IMR-90 (cell line): ENCODE measurements at regions not wholly inside any gene's neighbourhood (a gene's known extent, or its start where the extent isn't known, plus 50 kb on each side); places are given as distances from the start of the nearest gene placed in this dataset.
"Not testable (repeated sequence)": the region's sequence is repeated elsewhere in the genome, so short reads cannot be mapped to it uniquely, and the experiment has no call there.

Experiments
- ATAC-seq: fragments of 200-7000 bp; cut with Tn5 transposase; 2 replicates; pipeline ENCODE4 v1.9.1; 2020; ENCODE audit warnings: low read depth, mild to moderate bottlenecking, moderate library complexity
- BruUV-seq: library from RNA; stranded (reverse); fragments of 400-500 nt; replicated peaks from 2 replicates; lab custom pipeline; 2021; lab: Mats Ljungman, UMichigan
- CTCF ChIA-PET: fragments of 300-600 bp; formaldehyde crosslinking; extraction: SDS; loops from one replicate; lab custom pipeline; 2021; ENCODE audit warnings: antibody characterized with exemption; lab: Yijun Ruan, JAX
- POLR2A ChIA-PET: fragments of 300-600 bp; sonication (Branson Sonifier 250); formaldehyde crosslinking; loops from one replicate; lab custom pipeline; 2022; ENCODE audit warnings: antibody characterized with exemption; ENCODE audit not compliant: unreplicated experiment; lab: Charles Lee
- DNase-seq: peaks from one replicate; pipeline ENCODE4 v3.0.0; 2013
- H2AFZ ChIP-seq: replicated peaks from 2 replicates; pipeline ENCODE3; 2013; ENCODE audit warnings: low read length, mild to moderate bottlenecking; ENCODE audit not compliant: poor library complexity
- H2AK5ac ChIP-seq: 2 replicates; pipeline ENCODE4 v1.6.1; 2013; ENCODE audit warnings: low read depth, low read length, inconsistent platforms
- H2AK9ac ChIP-seq: replicated peaks from 2 replicates; pipeline ENCODE3; 2013; ENCODE audit warnings: mild to moderate bottlenecking, low read depth, low read length, moderate library complexity; ENCODE audit not compliant: poor library complexity
- H2BK120ac ChIP-seq: 2 replicates; pipeline ENCODE4 v1.6.1; 2013; ENCODE audit warnings: low read depth, low read length, inconsistent platforms
- H2BK15ac ChIP-seq: 3 replicates; pipeline ENCODE4 v1.6.1; 2013; ENCODE audit warnings: low read depth, low read length, inconsistent platforms
- H2BK20ac ChIP-seq: 2 replicates; pipeline ENCODE4 v1.6.1; 2013; ENCODE audit warnings: low read depth, mild to moderate bottlenecking, inconsistent platforms, low read length, moderate library complexity
- H2BK5ac ChIP-seq: 2 replicates; pipeline ENCODE4 v1.6.1; 2013; ENCODE audit warnings: mild to moderate bottlenecking, low read depth, low read length, inconsistent platforms; ENCODE audit not compliant: poor library complexity, severe bottlenecking
- H3K14ac ChIP-seq: replicated peaks from 2 replicates; pipeline ENCODE4 v1.6.1; 2013; ENCODE audit warnings: low read depth, low read length, inconsistent platforms
- H3K18ac ChIP-seq: 2 replicates; pipeline ENCODE4 v1.6.1; 2013; ENCODE audit warnings: low read depth, low read length, control low read depth
- H3K23ac ChIP-seq: 2 replicates; pipeline ENCODE4 v1.6.1; 2013; ENCODE audit warnings: low read depth, low read length, inconsistent platforms
- H3K27ac ChIP-seq: 2 replicates; pipeline ENCODE4 v1.5.1; 2013; ENCODE audit warnings: mild to moderate bottlenecking, control low read depth, low read length; ENCODE audit not compliant: insufficient read depth
- H3K27me3 ChIP-seq: 2 replicates; pipeline ENCODE4 v1.6.1; 2013; ENCODE audit warnings: low read length; ENCODE audit not compliant: control insufficient read depth, insufficient read depth
- H3K36me3 ChIP-seq: 2 replicates; pipeline ENCODE4 v1.6.1; 2013; ENCODE audit warnings: low read length, mixed read lengths; ENCODE audit not compliant: control insufficient read depth, insufficient read depth
- H3K4ac ChIP-seq: 2 replicates; pipeline ENCODE4 v1.6.1; 2013; ENCODE audit warnings: low read depth, low read length, inconsistent platforms
- H3K4me1 ChIP-seq: 2 replicates; pipeline ENCODE4 v1.6.1; 2013; ENCODE audit warnings: low read length, mixed read lengths; ENCODE audit not compliant: control insufficient read depth, insufficient read depth
- H3K4me2 ChIP-seq: 2 replicates; pipeline ENCODE4 v1.6.1; 2013; ENCODE audit warnings: low read depth, mild to moderate bottlenecking, control low read depth, low read length, moderate library complexity
- H3K4me3 ChIP-seq: 2 replicates; pipeline ENCODE4 v1.5.1; 2013; ENCODE audit warnings: low read depth, mild to moderate bottlenecking, control low read depth, low read length, moderate library complexity; ENCODE audit not compliant: insufficient read depth
- H3K56ac ChIP-seq: 2 replicates; pipeline ENCODE4 v1.6.1; 2013; ENCODE audit warnings: low read length, inconsistent platforms; ENCODE audit not compliant: insufficient read depth; ENCODE audit errors: extremely low read depth
- H3K79me1 ChIP-seq, 2 experiments: 2 replicates each; pipeline ENCODE4 v1.6.1; 2013; ENCODE audit warnings: low read length in 2 of 2, inconsistent platforms in 1 of 2, low read depth in 1 of 2
- H3K9ac ChIP-seq: 2 replicates; pipeline ENCODE4 v1.6.1; 2013; ENCODE audit warnings: low read depth, low read length, control low read depth
- H3K9me1 ChIP-seq: 2 replicates; pipeline ENCODE4 v1.6.1; 2013; ENCODE audit warnings: low read length, inconsistent platforms; ENCODE audit not compliant: insufficient read depth
- H3K9me3 ChIP-seq: 2 replicates; pipeline ENCODE4 v1.6.1; 2013; ENCODE audit warnings: low read length; ENCODE audit not compliant: control insufficient read depth, insufficient read depth
- H4K20me1 ChIP-seq: 2 replicates; pipeline ENCODE4 v1.6.1; 2013; ENCODE audit warnings: low read length, inconsistent platforms; ENCODE audit not compliant: insufficient read depth
- H4K5ac ChIP-seq: 2 replicates; pipeline ENCODE4 v1.6.1; 2013; ENCODE audit warnings: mild to moderate bottlenecking, low read depth, low read length, control low read depth
- H4K8ac ChIP-seq, 2 experiments: 2 replicates each; pipeline ENCODE4 v1.6.1; 2013; ENCODE audit warnings: low read depth in 2 of 2, low read length in 2 of 2, control low read depth in 1 of 2, inconsistent platforms in 1 of 2
- H4K91ac ChIP-seq: 2 replicates; pipeline ENCODE4 v1.6.1; 2013; ENCODE audit warnings: low read depth, low read length, inconsistent platforms; ENCODE audit not compliant: insufficient read depth
- BHLHE40 ChIP-seq: fragments of 150-350 bp; IDR thresholded peaks from 2 replicates; pipeline ENCODE4 v1.6.1; 2016; ENCODE audit warnings: mild to moderate bottlenecking, low read depth, low read length
- CEBPB ChIP-seq: IDR thresholded peaks from 2 replicates; pipeline ENCODE4 v1.6.1; 2012; ENCODE audit warnings: low read depth, low read length, improper control_type of control experiment
- CHD1 ChIP-seq: IDR thresholded peaks from 2 replicates; pipeline ENCODE4 v1.6.1; 2012; ENCODE audit warnings: low read depth, low read length, improper control_type of control experiment
- FOS ChIP-seq: fragments of 150-350 bp; IDR thresholded peaks from 2 replicates; pipeline ENCODE4 v1.6.1; 2016; ENCODE audit warnings: low read depth, low read length
- MAFK ChIP-seq: IDR thresholded peaks from 2 replicates; pipeline ENCODE4 v1.6.1; 2012; ENCODE audit warnings: low read depth, low read length, improper control_type of control experiment
- MAZ ChIP-seq: IDR thresholded peaks from 2 replicates; pipeline ENCODE4 v1.6.1; 2012; ENCODE audit warnings: low read depth, mild to moderate bottlenecking, low read length, improper control_type of control experiment, moderate library complexity, borderline replicate concordance
- MXI1 ChIP-seq: IDR thresholded peaks from 2 replicates; pipeline ENCODE4 v1.6.1; 2012; ENCODE audit warnings: low read depth, mild to moderate bottlenecking, low read length, moderate library complexity, borderline replicate concordance
- RAD21 ChIP-seq: IDR thresholded peaks from 2 replicates; pipeline ENCODE4 v1.6.1; 2012; ENCODE audit warnings: low read length, improper control_type of control experiment
- RCOR1 ChIP-seq: IDR thresholded peaks from 2 replicates; pipeline ENCODE4 v1.6.1; 2012; ENCODE audit warnings: mild to moderate bottlenecking, low read length, improper control_type of control experiment; ENCODE audit not compliant: insufficient replicate concordance
- RFX5 ChIP-seq: IDR thresholded peaks from 2 replicates; pipeline ENCODE4 v1.8.0; 2012; ENCODE audit warnings: low read depth, mild to moderate bottlenecking, low read length, moderate library complexity
- SMC3 ChIP-seq: fragments of 150-350 bp; IDR thresholded peaks from 2 replicates; pipeline ENCODE4 v1.6.1; 2016; ENCODE audit warnings: low read depth, mild to moderate bottlenecking, antibody characterized with exemption, low read length, moderate library complexity
- USF2 ChIP-seq: fragments of 150-350 bp; IDR thresholded peaks from 2 replicates; pipeline ENCODE4 v1.6.1; 2017; ENCODE audit warnings: mild to moderate bottlenecking, antibody characterized with exemption, low read length, low read depth
- WGBS, 2 experiments: methylation state at CpG; one replicate each; pipeline versions ENCODE4 v1.1.5 to v1.1.7; 2013; ENCODE audit warnings: missing lambda C conversion rate in 2 of 2; ENCODE audit not compliant: insufficient read length in 1 of 2; ENCODE audit errors: extremely low coverage in 2 of 2; 5-methylcytosine and 5-hydroxymethylcytosine counted together
- dilution Hi-C: fragments of 300-500 bp; cut with HindIII; formaldehyde crosslinking; loops from one replicate; pipeline ENCODE4 v1.14.3; 2018; ENCODE audit warnings: low sequenced_read_pairs; ENCODE audit not compliant: unreplicated experiment
- in situ Hi-C: fragments of 300-500 bp; cut with MboI; formaldehyde crosslinking; loops from 3 replicates; pipeline ENCODE4 v1.14.3; 2019; ENCODE audit warnings: low sequenced_read_pairs, inconsistent platforms, mixed read lengths
- intact Hi-C: fragments of 100-400 bp; cut with micrococcal nuclease; formaldehyde crosslinking; loops from 2 replicates; pipeline ENCODE4 v1.10.0; 2022

- Histone ChIP-seq H3K56ac (no peak overlapping the region), H3K9me3 (peaks cover 7% of the 10 kb centered on the region; the same call in 1 of the 2 replicates), H2BK5ac (no peak overlapping the region), H2BK15ac (no peak overlapping the region), H3K36me3 (no peaks in the 10 kb centered on the region), H2AFZ (no peak overlapping the region), H4K5ac (no peak overlapping the region), H3K14ac (no peak overlapping the region), H3K4me2 (no peak overlapping the region), H4K8ac (no peak overlapping the region), H4K91ac (no peak overlapping the region), H3K23ac (no peak overlapping the region), H4K20me1 (no peaks in the 10 kb centered on the region), H2AK5ac (no peak overlapping the region), H3K79me1 (no peaks in the 10 kb centered on the region), H3K4me1 (no peaks in the 10 kb centered on the region), H2BK120ac (no peak overlapping the region), H3K4me3 (no peak overlapping the region), H3K27me3 (no peaks in the 10 kb centered on the region), H3K27ac (no peak overlapping the region), H3K9me1 (no peaks in the 10 kb centered on the region), H3K18ac (no peak overlapping the region), H2BK20ac (no peak overlapping the region), H3K9ac (no peak overlapping the region), H3K4ac (no peak overlapping the region), H2AK9ac (no peak overlapping the region)
- dilution Hi-C loops (no loop called here), in situ Hi-C loops (no loop called here), intact Hi-C loops (no loop called here)
- no peak for TF ChIP-seq RAD21
- TF ChIP-seq BHLHE40: no peak
- TF ChIP-seq RCOR1: no peak
- TF ChIP-seq SMC3: no peak
- TF ChIP-seq USF2: no peak
- TF ChIP-seq CEBPB: no peak
- no peak for TF ChIP-seq MAFK
- TF ChIP-seq MXI1: no peak
- TF ChIP-seq CHD1: no peak
- no peak for TF ChIP-seq FOS
- TF ChIP-seq RFX5: no peak
- TF ChIP-seq MAZ: no peak
- ATAC-seq: no peak
- POLR2A ChIA-PET: no interaction called here
- BruUV-seq: no TSS peak
- CTCF ChIA-PET: no interaction called here
- no peak for DNase-seq
These were observed 706.9 kb upstream of the CTNND2 start for GRCh38 chr5:12611132-12611531.

GRCh38 chr5:12607817-12608216, 703.6 kb upstream of the CTNND2 start:
- H3K4ac ChIP-seq, H3K18ac ChIP-seq, in situ Hi-C loops, H2AFZ ChIP-seq, H4K5ac ChIP-seq, H3K36me3 ChIP-seq, H4K91ac ChIP-seq, H3K27ac ChIP-seq, H3K23ac ChIP-seq, BruUV-seq, H2AK9ac ChIP-seq, H2BK20ac ChIP-seq, CTCF ChIA-PET, H4K8ac ChIP-seq, H4K20me1 ChIP-seq, H2BK15ac ChIP-seq, H3K14ac ChIP-seq, H3K56ac ChIP-seq, H3K9ac ChIP-seq, H2BK5ac ChIP-seq, H3K4me3 ChIP-seq, H2AK5ac ChIP-seq, H2BK120ac ChIP-seq, POLR2A ChIA-PET, H3K27me3 ChIP-seq, dilution Hi-C loops, DNase-seq, H3K4me2 ChIP-seq, H3K9me3 ChIP-seq, H3K79me1 ChIP-seq, H3K4me1 ChIP-seq, ATAC-seq, intact Hi-C loops, H3K9me1 ChIP-seq: not testable (repeated sequence)
- no CpG with 5 or more reads among the region's 2 CpGs for WGBS, 2 experiments
